HG03432 (cell line): ENCODE measurements at regions not wholly inside any gene's neighbourhood (a gene's known extent, or its start where the extent isn't known, plus 50 kb on each side); places are given as distances from the start of the nearest gene placed in this dataset.
A peak's percentile ranks its signal among the peaks of the same experiment; 100 is the strongest.

Experiments used
- ATAC-seq: cut with Tn5 transposase; IDR thresholded peaks from one replicate; pipeline ENCODE4 v1.9.1; 2021; ENCODE audit warnings: mild to moderate bottlenecking, moderate library complexity; ENCODE audit not compliant: unreplicated experiment

- ATAC-seq: no peak
Observed at GRCh38 chr6:91126876-91127275, 540.0 kb upstream of the MAP3K7 start.

- ATAC-seq: no peak
Observed at GRCh38 chr6:91117550-91117949, 530.7 kb upstream of the MAP3K7 start.

GRCh38 chr6:91114123-91114708 lies 527.3 kb upstream of the MAP3K7 start:
- no peak for ATAC-seq

GRCh38 chr6:91106083-91106482 lies 519.2 kb upstream of the MAP3K7 start:
- ATAC-seq: no peak

- no peak for ATAC-seq
Observed at GRCh38 chr6:91105532-91105931, 518.7 kb upstream of the MAP3K7 start.

GRCh38 chr6:91099479-91099878 lies 512.6 kb upstream of the MAP3K7 start:
- peak; percentile 51 for ATAC-seq

- peak; percentile 26 for ATAC-seq
Observed at GRCh38 chr6:91098006-91098405, 511.1 kb upstream of the MAP3K7 start.

- ATAC-seq: no peak
Observed at GRCh38 chr6:91097364-91097763, 510.5 kb upstream of the MAP3K7 start.

- no peak for ATAC-seq
Observed at GRCh38 chr6:91094806-91095475, 508.1 kb upstream of the MAP3K7 start.

- no peak for ATAC-seq
Observed at GRCh38 chr6:91094341-91094740, 507.5 kb upstream of the MAP3K7 start.

GRCh38 chr6:91088976-91089375 lies 502.1 kb upstream of the MAP3K7 start:
- no peak for ATAC-seq

GRCh38 chr6:91088515-91088914 lies 501.6 kb upstream of the MAP3K7 start:
- ATAC-seq: no peak

GRCh38 chr6:91087908-91088307 lies 501.0 kb upstream of the MAP3K7 start:
- no peak for ATAC-seq

GRCh38 chr6:91083211-91083610 lies 496.3 kb upstream of the MAP3K7 start:
- ATAC-seq: no peak

GRCh38 chr6:91082311-91082832 lies 495.5 kb upstream of the MAP3K7 start:
- ATAC-seq: peak; percentile 58

GRCh38 chr6:91081452-91082067 lies 494.7 kb upstream of the MAP3K7 start:
- peak; percentile 66 for ATAC-seq

- ATAC-seq: no peak
Observed at GRCh38 chr6:91080871-91081270, 494.0 kb upstream of the MAP3K7 start.

- no peak for ATAC-seq
Observed at GRCh38 chr6:91079969-91080368, 493.1 kb upstream of the MAP3K7 start.

- ATAC-seq: no peak
Observed at GRCh38 chr6:91075244-91075976, 488.5 kb upstream of the MAP3K7 start.

GRCh38 chr6:91063362-91063761 lies 476.5 kb upstream of the MAP3K7 start:
- no peak for ATAC-seq

- no peak for ATAC-seq
Observed at GRCh38 chr6:91057689-91058088, 470.8 kb upstream of the MAP3K7 start.
